HepG2 (cell line): ENCODE measurements at regions not wholly inside any gene's neighbourhood (a gene's known extent, or its start where the extent isn't known, plus 50 kb on each side); places are given as distances from the start of the nearest gene placed in this dataset.

ENCODE experiments used
- ATAC-seq: fragments of 200-7000 bp; cut with Tn5 transposase; 3 replicates; pipeline ENCODE4 v1.9.1; 2020; ENCODE audit warnings: mild to moderate bottlenecking, moderate library complexity
- BruUV-seq: library from RNA; stranded (reverse); fragments of 400-500 nt; replicated peaks from 2 replicates; lab custom pipeline; 2021; lab: Mats Ljungman, UMichigan
- CTCF ChIA-PET: fragments of 300-600 bp; formaldehyde crosslinking; extraction: SDS; loops from one replicate; lab custom pipeline; 2021; ENCODE audit warnings: low total read pairs, inconsistent platforms, low intra/inter-chr PET ratio; lab: Yijun Ruan, JAX
- POLR2A ChIA-PET: fragments of 350-600 bp; sonication (Branson Sonifier 250); formaldehyde crosslinking; loops from one replicate; lab custom pipeline; 2020; ENCODE audit warnings: antibody characterized with exemption, inconsistent platforms; lab: Yijun Ruan, JAX
- DNase-seq: peaks from one replicate; pipeline ENCODE4 v3.0.0-alpha.2; 2015; ENCODE audit warnings: low spot score
- FAIRE-seq: peaks from 3 replicates; lab custom pipeline; 2011; peaks lifted over from hg19 to GRCh38; lab: Jason Lieb, UNC
- H2AFZ ChIP-seq: one replicate; pipeline ENCODE4 v1.6.1; 2011; ENCODE audit warnings: low read length, inconsistent platforms
- H3K27ac ChIP-seq: fragments of 300-600 bp; 3 replicates; pipeline ENCODE4 v1.8.0; 2011; ENCODE audit warnings: mixed run types, mild to moderate bottlenecking, mixed read lengths, low read length, inconsistent platforms; ENCODE audit not compliant: insufficient read depth; ENCODE audit errors: extremely low read length
- H3K27me3 ChIP-seq, 2 experiments: fragments of 200-600 bp in 1 of 2; 2 replicates in 1 of 2; 3 replicates in 1 of 2; pipeline versions ENCODE4 v1.6.0 to v1.8.0; 2011; ENCODE audit warnings: low read length in 2 of 2, mild to moderate bottlenecking in 2 of 2, moderate library complexity in 2 of 2, inconsistent platforms in 1 of 2; ENCODE audit not compliant: insufficient read depth in 2 of 2, control insufficient read depth in 1 of 2
- H3K36me3 ChIP-seq, 2 experiments: fragments of 200-600 bp in 1 of 2; replicated peaks in 1 of 2; 2 replicates in 1 of 2; 3 replicates in 1 of 2; pipeline versions ENCODE4 v1.5.1 to v1.8.0; 2011; ENCODE audit warnings: low read length in 2 of 2, inconsistent platforms in 1 of 2; ENCODE audit not compliant: insufficient read depth in 2 of 2, control insufficient read depth in 1 of 2
- H3K4me1 ChIP-seq: 2 replicates; pipeline ENCODE4 v1.5.1; 2012; ENCODE audit warnings: low read length, inconsistent platforms; ENCODE audit not compliant: insufficient read depth
- H3K4me2 ChIP-seq: 2 replicates; pipeline ENCODE4 v1.6.0; 2011; ENCODE audit warnings: low read depth, low read length, inconsistent platforms
- H3K4me3 ChIP-seq, 3 experiments: fragments of 200-600 bp in 1 of 3; sonication (generic), shearing (Covaris generic) in 1 of 3; replicated peaks in 1 of 3; 2 replicates each; pipeline ENCODE4 v1.5.1; 2011 to 2016; ENCODE audit warnings: low read length in 3 of 3, inconsistent platforms in 2 of 3, low read depth in 2 of 3, mild to moderate bottlenecking in 2 of 3, control low read depth in 1 of 3, mixed read lengths in 1 of 3; ENCODE audit not compliant: insufficient read depth in 1 of 3
- H3K79me2 ChIP-seq: one replicate; pipeline ENCODE4 v1.6.1; 2011; ENCODE audit warnings: low read length, inconsistent platforms; ENCODE audit not compliant: insufficient read depth
- H3K9ac ChIP-seq: 2 replicates; pipeline ENCODE4 v1.6.0; 2011; ENCODE audit warnings: mild to moderate bottlenecking, low read depth, low read length, inconsistent platforms; ENCODE audit not compliant: insufficient read depth
- H3K9me3 ChIP-seq: 2 replicates; pipeline ENCODE4 v1.5.1; 2012; ENCODE audit warnings: mild to moderate bottlenecking, low read length
- H4K20me1 ChIP-seq: 2 replicates; pipeline ENCODE4 v1.6.0; 2011; ENCODE audit warnings: inconsistent platforms, mild to moderate bottlenecking, low read length, moderate library complexity; ENCODE audit not compliant: insufficient read depth
- GTF3A ChIP-seq: sonication (generic); formaldehyde crosslinking; conservative IDR thresholded peaks from 2 replicates; pipeline ENCODE4 v1.4.0; 2020; ENCODE audit warnings: mild to moderate bottlenecking, missing genetic modification reagents
- HNRNPLL ChIP-seq: fragments of 200-400 bp; formaldehyde crosslinking; IDR thresholded peaks from 2 replicates; pipeline ENCODE4 v1.6.1; 2017; ENCODE audit warnings: mild to moderate bottlenecking, low read depth, low read length; ENCODE audit not compliant: poor library complexity, severe bottlenecking
- KLF9 ChIP-seq: IDR thresholded peaks from 2 replicates; pipeline ENCODE4 v1.6.1; 2016; ENCODE audit warnings: low read depth
- KMT2A ChIP-seq: sonication (generic); formaldehyde crosslinking; IDR thresholded peaks from 2 replicates; pipeline ENCODE4 v1.4.0; 2020; ENCODE audit warnings: missing genetic modification reagents
- MAFK ChIP-seq, 2 experiments: IDR thresholded peaks in 1 of 2; conservative IDR thresholded peaks in 1 of 2; 2 replicates each; pipeline ENCODE4 v1.6.1; 2011; ENCODE audit warnings: improper control_type of control experiment in 2 of 2, low read length in 2 of 2
- MEF2D ChIP-seq: sonication (generic); formaldehyde crosslinking; IDR thresholded peaks from 2 replicates; pipeline ENCODE4 v1.5.1; 2020; ENCODE audit warnings: mild to moderate bottlenecking, missing genetic modification reagents
- MLLT10 ChIP-seq: sonication (generic); formaldehyde crosslinking; IDR thresholded peaks from 2 replicates; pipeline ENCODE4 v1.4.0; 2020; ENCODE audit warnings: missing genetic modification reagents
- RAD21 ChIP-seq: fragments of 450-650 bp; formaldehyde crosslinking; IDR thresholded peaks from 2 replicates; pipeline ENCODE4 v1.5.0; 2020; ENCODE audit warnings: mild to moderate bottlenecking
- RNF2 ChIP-seq: fragments of 450-650 bp; conservative IDR thresholded peaks from 2 replicates; pipeline ENCODE4 v1.6.1; 2016; ENCODE audit warnings: low read depth
- SIN3B ChIP-seq: fragments of 150-350 bp; IDR thresholded peaks from 2 replicates; pipeline ENCODE4 v1.6.1; 2014; ENCODE audit warnings: low read length
- SOX13 ChIP-seq, 3 experiments: fragments of 450-650 bp in 1 of 3; sonication (generic) in 1 of 3; formaldehyde crosslinking in 1 of 3; IDR thresholded peaks in 2 of 3; conservative IDR thresholded peaks in 1 of 3; 2 replicates each; pipeline versions ENCODE4 v1.5.0 to v1.6.1; 2016 to 2020; ENCODE audit warnings: antibody characterized with exemption in 1 of 3, mild to moderate bottlenecking in 1 of 3, missing compliant biosample characterization in 1 of 3, missing genetic modification reagents in 1 of 3, moderate library complexity in 1 of 3
- SRSF1 ChIP-seq: fragments of 200-400 bp; formaldehyde crosslinking; optimal IDR thresholded peaks from 2 replicates; pipeline ENCODE3; 2017; ENCODE audit warnings: mild to moderate bottlenecking, low read depth, low read length, moderate library complexity
- ZNF589 ChIP-seq: sonication (generic); formaldehyde crosslinking; conservative IDR thresholded peaks from 2 replicates; pipeline ENCODE4 v1.8.0; 2022; ENCODE audit warnings: mild to moderate bottlenecking, moderate library complexity, missing genetic modification reagents
- ZNF746 ChIP-seq: sonication (generic); formaldehyde crosslinking; IDR thresholded peaks from 2 replicates; pipeline ENCODE4 v1.8.0; 2022; ENCODE audit warnings: mild to moderate bottlenecking, missing genetic modification reagents
- ZSCAN21 ChIP-seq: sonication (generic); formaldehyde crosslinking; IDR thresholded peaks from 2 replicates; pipeline ENCODE4 v1.8.0; 2022; ENCODE audit warnings: mild to moderate bottlenecking, missing genetic modification reagents, moderate library complexity, borderline replicate concordance
- WGBS: methylation state at CpG from one replicate; pipeline ENCODE4 v1.1.6; 2017; ENCODE audit warnings: low lambda C conversion rate; 5-methylcytosine and 5-hydroxymethylcytosine counted together
- in situ Hi-C: cut with HindIII; loops from 2 replicates; pipeline ENCODE4 v1.10.0; 2017; ENCODE audit warnings: low pct_unique_long_range_greater_than_20kb; ENCODE audit not compliant: extremely low pct_ligation_motif_present
- intact Hi-C: fragments of 100-400 bp; cut with micrococcal nuclease; formaldehyde crosslinking; loops from one replicate; pipeline ENCODE4 v1.10.0; 2022; ENCODE audit not compliant: unreplicated experiment
- TF ChIP-seq, protein P1 (sequence below): IDR thresholded peaks from 2 replicates; pipeline ENCODE4 v1.6.1; 2016; ENCODE audit warnings: missing genetic modification reagents, missing compliant biosample characterization
- TF ChIP-seq, protein P2 (sequence below): sonication (generic); formaldehyde crosslinking; IDR thresholded peaks from 2 replicates; pipeline ENCODE4 v1.8.1; 2023; ENCODE audit warnings: mild to moderate bottlenecking, missing genetic modification reagents, borderline replicate concordance
- TF ChIP-seq, protein P3 (sequence below): sonication (generic); formaldehyde crosslinking; IDR thresholded peaks from 2 replicates; pipeline ENCODE4 v1.5.1; 2020; ENCODE audit warnings: mild to moderate bottlenecking, missing genetic modification reagents, borderline replicate concordance
- TF ChIP-seq, protein P4 (sequence below): sonication (generic); formaldehyde crosslinking; IDR thresholded peaks from 2 replicates; pipeline ENCODE4 v1.4.0; 2020; ENCODE audit warnings: missing genetic modification reagents
- TF ChIP-seq, protein P5 (sequence below): sonication (generic); formaldehyde crosslinking; IDR thresholded peaks from 2 replicates; pipeline ENCODE4 v1.5.0; 2020; ENCODE audit warnings: mild to moderate bottlenecking, missing genetic modification reagents, borderline replicate concordance

DNA sequence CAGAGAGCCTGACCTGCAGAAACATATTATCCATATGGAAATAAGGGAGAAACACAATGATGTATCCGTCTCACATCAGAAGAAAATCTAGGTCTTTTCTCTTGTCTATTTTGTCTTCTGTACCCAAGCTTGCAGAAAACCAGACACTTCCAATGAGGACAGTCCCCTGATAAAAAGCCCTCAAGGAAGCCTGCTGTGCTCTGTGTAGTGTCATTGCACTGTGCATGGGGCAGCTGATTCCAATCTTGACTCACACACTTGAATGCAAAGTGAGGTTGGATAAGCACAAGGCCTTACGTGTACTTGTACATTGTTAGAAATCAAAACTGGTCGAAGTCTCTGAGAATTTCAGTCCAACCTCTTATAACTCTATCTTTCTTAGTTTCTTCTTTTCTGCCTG, 256.6 kb upstream of the MYOCD start (continued):
- TF ChIP-seq HNRNPLL (no peak), MLLT10 (CRISPR knock-in tag) (no peak)

GRCh38 chr17:12410717-12411116, 255.0 kb upstream of the MYOCD start:
- intact Hi-C loops: no loop called here
- H3K36me3 ChIP-seq: no peaks in the 10 kb centered on the region

More at GRCh38 chr17:12410717-12411116, 255.0 kb upstream of the MYOCD start:
- H3K9ac ChIP-seq: no peak overlapping the region
- no peak overlapping the region for H3K4me3 ChIP-seq
- H3K4me1 ChIP-seq: no peaks in the 10 kb centered on the region
- BruUV-seq: no TSS peak
- no peaks in the 10 kb centered on the region; a peak in 1 of 5 replicates for H3K27me3 ChIP-seq
- H4K20me1 ChIP-seq: no peaks in the 10 kb centered on the region
- no peak overlapping the region for H3K27ac ChIP-seq
- no peak overlapping the region for H2AFZ ChIP-seq
- no peak for ATAC-seq
- 9% methylated on average over 6 of the region's 6 CpGs for WGBS
- no peak for FAIRE-seq
- CTCF ChIA-PET: no interaction called here
- in situ Hi-C loops: no loop called here
- POLR2A ChIA-PET: no interaction called here
- H3K9me3 ChIP-seq: no peaks in the 10 kb centered on the region
- no peak overlapping the region for H3K4me2 ChIP-seq
- no peaks in the 10 kb centered on the region for H3K79me2 ChIP-seq
- DNase-seq: no peak
- TF ChIP-seq, protein P1, sequence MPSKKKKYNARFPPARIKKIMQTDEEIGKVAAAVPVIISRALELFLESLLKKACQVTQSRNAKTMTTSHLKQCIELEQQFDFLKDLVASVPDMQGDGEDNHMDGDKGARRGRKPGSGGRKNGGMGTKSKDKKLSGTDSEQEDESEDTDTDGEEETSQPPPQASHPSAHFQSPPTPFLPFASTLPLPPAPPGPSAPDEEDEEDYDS (CRISPR knock-in tag): no peak
- TF ChIP-seq SRSF1 (no peak), RAD21 (CRISPR knock-in tag) (no peak), ZSCAN21 (no peak), ZNF746 (CRISPR knock-in tag) (no peak), KMT2A (CRISPR knock-in tag) (no peak), SOX13 (IDR thresholded peaks at IDR 0.05) (no peak), SOX13 (CRISPR knock-in tag; conservative IDR thresholded peaks at IDR 0.05 in 1 of 2, IDR thresholded peaks at IDR 0.05 in 1 of 2) (no peak), MEF2D (CRISPR knock-in tag) (no peak), KLF9 (CRISPR knock-in tag) (no peak), GTF3A (CRISPR knock-in tag) (no peak), ZNF589 (no peak), SIN3B (no peak), RNF2 (no peak), MAFK (conservative IDR thresholded peaks at IDR 0.05 in 1 of 2, IDR thresholded peaks at IDR 0.05 in 1 of 2; ENCODE audit: low read length in 2 of 2) (no peak)
- TF ChIP-seq, protein P2, sequence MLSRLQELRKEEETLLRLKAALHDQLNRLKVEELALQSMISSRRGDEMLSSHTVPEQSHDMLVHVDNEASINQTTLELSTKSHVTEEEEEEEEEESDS (CRISPR knock-in tag): no peak
- TF ChIP-seq, protein P3, sequence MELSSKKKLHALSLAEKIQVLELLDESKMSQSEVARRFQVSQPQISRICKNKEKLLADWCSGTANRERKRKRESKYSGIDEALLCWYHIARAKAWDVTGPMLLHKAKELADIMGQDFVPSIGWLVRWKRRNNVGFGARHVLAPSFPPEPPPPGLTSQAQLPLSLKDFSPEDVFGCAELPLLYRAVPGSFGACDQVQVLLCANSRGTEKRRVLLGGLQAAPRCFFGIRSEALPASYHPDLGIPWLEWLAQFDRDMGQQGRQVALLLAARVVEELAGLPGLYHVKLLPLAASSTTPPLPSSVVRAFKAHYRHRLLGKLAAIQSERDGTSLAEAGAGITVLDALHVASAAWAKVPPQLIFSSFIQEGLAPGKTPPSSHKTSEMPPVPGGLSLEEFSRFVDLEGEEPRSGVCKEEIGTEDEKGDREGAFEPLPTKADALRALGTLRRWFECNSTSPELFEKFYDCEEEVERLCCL (CRISPR knock-in tag): no peak
- TF ChIP-seq, protein P4, sequence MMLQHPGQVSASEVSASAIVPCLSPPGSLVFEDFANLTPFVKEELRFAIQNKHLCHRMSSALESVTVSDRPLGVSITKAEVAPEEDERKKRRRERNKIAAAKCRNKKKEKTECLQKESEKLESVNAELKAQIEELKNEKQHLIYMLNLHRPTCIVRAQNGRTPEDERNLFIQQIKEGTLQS (CRISPR knock-in tag): no peak
- TF ChIP-seq, protein P5, sequence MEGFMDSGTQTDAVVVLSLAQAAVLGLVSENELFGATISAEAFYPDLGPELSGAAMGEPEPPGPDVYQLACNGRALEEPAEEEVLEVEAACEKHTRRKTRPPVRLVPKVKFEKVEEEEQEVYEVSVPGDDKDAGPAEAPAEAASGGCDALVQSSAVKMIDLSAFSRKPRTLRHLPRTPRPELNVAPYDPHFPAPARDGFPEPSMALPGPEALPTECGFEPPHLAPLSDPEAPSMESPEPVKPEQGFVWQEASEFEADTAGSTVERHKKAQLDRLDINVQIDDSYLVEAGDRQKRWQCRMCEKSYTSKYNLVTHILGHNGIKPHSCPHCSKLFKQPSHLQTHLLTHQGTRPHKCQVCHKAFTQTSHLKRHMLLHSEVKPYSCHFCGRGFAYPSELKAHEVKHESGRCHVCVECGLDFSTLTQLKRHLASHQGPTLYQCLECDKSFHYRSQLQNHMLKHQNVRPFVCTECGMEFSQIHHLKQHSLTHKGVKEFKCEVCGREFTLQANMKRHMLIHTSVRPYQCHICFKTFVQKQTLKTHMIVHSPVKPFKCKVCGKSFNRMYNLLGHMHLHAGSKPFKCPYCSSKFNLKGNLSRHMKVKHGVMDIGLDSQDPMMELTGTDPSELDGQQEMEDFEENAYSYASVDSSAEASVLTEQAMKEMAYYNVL (CRISPR knock-in tag): no peak
